T-helper 2 cell treated with Interferon-gamma antibody and Interleukin-4, amounts not matched to agents 5 μg/mL and 100 μg/mL, for 36 hours (primary cell): ENCODE measurements at regions not wholly inside any gene's neighbourhood (a gene's known extent, or its start where the extent isn't known, plus 50 kb on each side); places are given as distances from the start of the nearest gene placed in this dataset.
A peak's percentile ranks its signal among the peaks of the same experiment; 100 is the strongest.
"Not testable (repeated sequence)": the region's sequence is repeated elsewhere in the genome, so short reads cannot be mapped to it uniquely, and the experiment has no call there.

Experiments
- DNase-seq: peaks from one replicate; pipeline ENCODE4 v3.0.0; 2021; ENCODE audit warnings: low spot score
- H3K27ac Mint-ChIP-seq: one replicate; pipeline ENCODE4 v1.8.0; 2021; ENCODE audit warnings: mild to moderate bottlenecking, mixed read lengths
- H3K27me3 Mint-ChIP-seq: one replicate; pipeline ENCODE4 v1.8.0; 2021; ENCODE audit warnings: low read depth, mixed read lengths
- H3K36me3 Mint-ChIP-seq: one replicate; pipeline ENCODE4 v1.8.0; 2021; ENCODE audit warnings: low read depth, mixed read lengths
- H3K4me1 Mint-ChIP-seq: one replicate; pipeline ENCODE4 v1.8.0; 2021; ENCODE audit warnings: low read depth, mixed read lengths
- H3K4me3 Mint-ChIP-seq: one replicate; pipeline ENCODE4 v1.8.0; 2022; ENCODE audit warnings: mild to moderate bottlenecking, moderate library complexity, mixed read lengths
- H3K9me3 Mint-ChIP-seq: one replicate; pipeline ENCODE4 v1.8.0; 2021; ENCODE audit warnings: mixed read lengths

GRCh38 chr19:31049431-31049830, 299.8 kb downstream of the TSHZ3 start:
- DNase-seq = no peak
- H3K4me1 Mint-ChIP-seq = no peaks in the 10 kb centered on the region
- H3K27me3 Mint-ChIP-seq = no peaks in the 10 kb centered on the region

GRCh38 chr19:31046024-31046423, 303.2 kb downstream of the TSHZ3 start:
- no peak for DNase-seq
- Mint-ChIP-seq H3K27ac (no peak overlapping the region), H3K27me3 (no peaks in the 10 kb centered on the region), H3K36me3 (no peaks in the 10 kb centered on the region), H3K9me3 (no peaks in the 10 kb centered on the region), H3K4me3 (no peak overlapping the region), H3K4me1 (no peaks in the 10 kb centered on the region)

More at GRCh38 chr19:31049431-31049830, 299.8 kb downstream of the TSHZ3 start:
- Mint-ChIP-seq H3K36me3 (no peaks in the 10 kb centered on the region), H3K4me3 (no peak overlapping the region), H3K27ac (no peak overlapping the region), H3K9me3 (no peaks in the 10 kb centered on the region)

GRCh38 chr19:31041461-31041860, 307.8 kb downstream of the TSHZ3 start:
- Mint-ChIP-seq H3K4me3 (no peak overlapping the region), H3K4me1 (no peaks in the 10 kb centered on the region), H3K9me3 (no peaks in the 10 kb centered on the region), H3K36me3 (no peaks in the 10 kb centered on the region), H3K27me3 (no peaks in the 10 kb centered on the region), H3K27ac (no peak overlapping the region)
- DNase-seq = no peak

- no peak overlapping the region for H3K27ac Mint-ChIP-seq
- no peak for DNase-seq
- no peaks in the 10 kb centered on the region for H3K4me1 Mint-ChIP-seq
- H3K27me3 Mint-ChIP-seq = no peaks in the 10 kb centered on the region
- H3K4me3 Mint-ChIP-seq = no peak overlapping the region
- no peaks in the 10 kb centered on the region for H3K9me3 Mint-ChIP-seq
- H3K36me3 Mint-ChIP-seq = no peaks in the 10 kb centered on the region
Observed at GRCh38 chr19:31039151-31039550, 310.1 kb downstream of the TSHZ3 start.

- no peak overlapping the region for H3K4me3 Mint-ChIP-seq
- no peaks in the 10 kb centered on the region for H3K4me1 Mint-ChIP-seq
- H3K36me3 Mint-ChIP-seq = no peaks in the 10 kb centered on the region
- H3K9me3 Mint-ChIP-seq = no peaks in the 10 kb centered on the region
- no peak overlapping the region for H3K27ac Mint-ChIP-seq
- H3K27me3 Mint-ChIP-seq = no peaks in the 10 kb centered on the region
- DNase-seq = no peak
Observed at GRCh38 chr19:31037286-31037980, 311.8 kb downstream of the TSHZ3 start.

GRCh38 chr19:31031455-31031854, 317.8 kb downstream of the TSHZ3 start:
- not testable (repeated sequence) for H3K4me1 Mint-ChIP-seq, H3K4me3 Mint-ChIP-seq, DNase-seq, H3K36me3 Mint-ChIP-seq, H3K9me3 Mint-ChIP-seq, H3K27me3 Mint-ChIP-seq, H3K27ac Mint-ChIP-seq

- Mint-ChIP-seq H3K27me3 (no peaks in the 10 kb centered on the region), H3K4me1 (no peaks in the 10 kb centered on the region), H3K36me3 (no peaks in the 10 kb centered on the region), H3K9me3 (no peaks in the 10 kb centered on the region), H3K4me3 (no peak overlapping the region), H3K27ac (no peak overlapping the region)
- no peak for DNase-seq
Observed at GRCh38 chr19:31023038-31023437, 326.2 kb downstream of the TSHZ3 start.

GRCh38 chr19:31018936-31019335, 330.3 kb downstream of the TSHZ3 start:
- no peak overlapping the region for H3K27ac Mint-ChIP-seq
- peaks cover 2% of the 10 kb centered on the region for H3K27me3 Mint-ChIP-seq
- H3K4me1 Mint-ChIP-seq = peaks cover 2% of the 10 kb centered on the region
- no peak overlapping the region for H3K4me3 Mint-ChIP-seq
- no peaks in the 10 kb centered on the region for H3K36me3 Mint-ChIP-seq
- no peaks in the 10 kb centered on the region for H3K9me3 Mint-ChIP-seq
- DNase-seq = no peak

- Mint-ChIP-seq H3K4me1 (peaks cover 2% of the 10 kb centered on the region), H3K9me3 (no peaks in the 10 kb centered on the region), H3K36me3 (no peaks in the 10 kb centered on the region), H3K27me3 (peaks cover 2% of the 10 kb centered on the region), H3K4me3 (no peak overlapping the region), H3K27ac (no peak overlapping the region)
- DNase-seq = peak; percentile 4
Observed at GRCh38 chr19:31015778-31016177, 333.5 kb downstream of the TSHZ3 start.

- no peak overlapping the region for H3K27ac Mint-ChIP-seq
- H3K27me3 Mint-ChIP-seq = peaks cover 2% of the 10 kb centered on the region
- H3K4me1 Mint-ChIP-seq = peaks cover 2% of the 10 kb centered on the region
- H3K9me3 Mint-ChIP-seq = no peaks in the 10 kb centered on the region
- H3K36me3 Mint-ChIP-seq = no peaks in the 10 kb centered on the region
- no peak overlapping the region for H3K4me3 Mint-ChIP-seq
- DNase-seq = no peak
Observed at GRCh38 chr19:31014668-31015067, 334.6 kb downstream of the TSHZ3 start.

GRCh38 chr19:31013384-31014020, 335.7 kb downstream of the TSHZ3 start:
- Mint-ChIP-seq H3K36me3 (no peaks in the 10 kb centered on the region), H3K4me3 (no peak overlapping the region), H3K9me3 (no peaks in the 10 kb centered on the region), H3K27ac (no peak overlapping the region), H3K4me1 (peaks cover 2% of the 10 kb centered on the region), H3K27me3 (peaks cover 2% of the 10 kb centered on the region)
- no peak for DNase-seq

GRCh38 chr19:31002518-31003244, 346.6 kb downstream of the TSHZ3 start:
- H3K27ac Mint-ChIP-seq = no peak overlapping the region

GRCh38 chr19:31001991-31002390, 347.2 kb downstream of the TSHZ3 start:
- Mint-ChIP-seq H3K27ac (no peak overlapping the region), H3K4me1 (no peaks in the 10 kb centered on the region), H3K27me3 (no peaks in the 10 kb centered on the region), H3K4me3 (no peak overlapping the region), H3K9me3 (no peaks in the 10 kb centered on the region), H3K36me3 (no peaks in the 10 kb centered on the region)
- DNase-seq = no peak

More at GRCh38 chr19:31002518-31003244, 346.6 kb downstream of the TSHZ3 start:
- H3K36me3 Mint-ChIP-seq = no peaks in the 10 kb centered on the region
- no peaks in the 10 kb centered on the region for H3K9me3 Mint-ChIP-seq
- no peak overlapping the region for H3K4me3 Mint-ChIP-seq
- DNase-seq = no peak
- no peaks in the 10 kb centered on the region for H3K27me3 Mint-ChIP-seq
- no peaks in the 10 kb centered on the region for H3K4me1 Mint-ChIP-seq

GRCh38 chr19:31000913-31001312, 348.3 kb downstream of the TSHZ3 start:
- Mint-ChIP-seq H3K27ac (no peak overlapping the region), H3K4me3 (no peak overlapping the region), H3K4me1 (no peaks in the 10 kb centered on the region), H3K27me3 (no peaks in the 10 kb centered on the region), H3K9me3 (no peaks in the 10 kb centered on the region), H3K36me3 (no peaks in the 10 kb centered on the region)
- no peak for DNase-seq
